GM19351 (cell line): ENCODE measurements at regions not wholly inside any gene's neighbourhood (a gene's known extent, or its start where the extent isn't known, plus 50 kb on each side); places are given as distances from the start of the nearest gene placed in this dataset.

ENCODE experiments used
- ATAC-seq: cut with Tn5 transposase; IDR thresholded peaks from one replicate; pipeline ENCODE4 v1.9.1; 2021; ENCODE audit warnings: mild to moderate bottlenecking, moderate library complexity; ENCODE audit not compliant: unreplicated experiment

GRCh38 chr6:12420626-12421025 is 130.5 kb downstream of the EDN1 start:
- no peak for ATAC-seq

- ATAC-seq, result no peak
These were observed 131.4 kb downstream of the EDN1 start for GRCh38 chr6:12421596-12421995.

- no peak for ATAC-seq
These were observed 132.7 kb downstream of the EDN1 start for GRCh38 chr6:12422848-12423247.

GRCh38 chr6:12423832-12424231 is 133.7 kb downstream of the EDN1 start:
- ATAC-seq, result no peak

GRCh38 chr6:12426121-12426520 is 136.0 kb downstream of the EDN1 start:
- no peak for ATAC-seq

GRCh38 chr6:12431023-12431422 is 140.9 kb downstream of the EDN1 start:
- no peak for ATAC-seq

- no peak for ATAC-seq
These were observed 146.1 kb downstream of the EDN1 start for GRCh38 chr6:12436224-12436623.

- no peak for ATAC-seq
These were observed 146.5 kb downstream of the EDN1 start for GRCh38 chr6:12436683-12437082.

- no peak for ATAC-seq
These were observed 149.1 kb downstream of the EDN1 start for GRCh38 chr6:12439296-12439695.

GRCh38 chr6:12440981-12441380 is 150.8 kb downstream of the EDN1 start:
- ATAC-seq, result no peak

- no peak for ATAC-seq
These were observed 152.3 kb downstream of the EDN1 start for GRCh38 chr6:12442455-12442854.

- no peak for ATAC-seq
These were observed 156.2 kb downstream of the EDN1 start for GRCh38 chr6:12446394-12446793.

- no peak for ATAC-seq
These were observed 159.3 kb downstream of the EDN1 start for GRCh38 chr6:12449447-12449846.

GRCh38 chr6:12450467-12450866 is 160.3 kb downstream of the EDN1 start:
- no peak for ATAC-seq

GRCh38 chr6:12456343-12456742 is 166.2 kb downstream of the EDN1 start:
- ATAC-seq, result no peak

GRCh38 chr6:12457094-12457493 is 166.9 kb downstream of the EDN1 start:
- ATAC-seq, result no peak

- ATAC-seq, result no peak
These were observed 168.4 kb downstream of the EDN1 start for GRCh38 chr6:12458558-12458957.

GRCh38 chr6:12459945-12460661 is 169.9 kb downstream of the EDN1 start:
- ATAC-seq, result no peak

- ATAC-seq, result no peak
These were observed 177.8 kb downstream of the EDN1 start for GRCh38 chr6:12467706-12468670.

GRCh38 chr6:12472601-12473038 is 182.5 kb downstream of the EDN1 start:
- no peak for ATAC-seq

GRCh38 chr6:12473494-12473893 is 183.3 kb downstream of the EDN1 start:
- ATAC-seq, result no peak
